HG03060 (cell line): ENCODE measurements at regions not wholly inside any gene's neighbourhood (a gene's known extent, or its start where the extent isn't known, plus 50 kb on each side); places are given as distances from the start of the nearest gene placed in this dataset.
"Not testable (repeated sequence)": the region's sequence is repeated elsewhere in the genome, so short reads cannot be mapped to it uniquely, and the experiment has no call there.

ENCODE experiments used
- ATAC-seq: cut with Tn5 transposase; IDR thresholded peaks from one replicate; pipeline ENCODE4 v1.9.1; 2021; ENCODE audit warnings: low read depth, moderate number of reproducible peaks; ENCODE audit not compliant: unreplicated experiment

GRCh38 chr2:201568217-201568820, 75.0 kb downstream of the TMEM237 start:
- ATAC-seq, result no peak

GRCh38 chr2:201559067-201559710, 84.1 kb downstream of the TMEM237 start:
- ATAC-seq, result no peak

GRCh38 chr2:201558665-201559064, 84.6 kb downstream of the TMEM237 start:
- ATAC-seq, result no peak

- no peak for ATAC-seq
Measured at GRCh38 chr2:201558232-201558631, 85.1 kb downstream of the TMEM237 start.

- no peak for ATAC-seq
Measured at GRCh38 chr2:201551901-201552300, 91.4 kb downstream of the TMEM237 start.

- ATAC-seq, result no peak
Measured at GRCh38 chr2:201546576-201546975, 95.0 kb downstream of the STRADB start.

- no peak for ATAC-seq
Measured at GRCh38 chr2:201542291-201542690, 90.8 kb downstream of the STRADB start.

GRCh38 chr2:201539271-201539670, 87.7 kb downstream of the STRADB start:
- not testable (repeated sequence) for ATAC-seq

- no peak for ATAC-seq
Measured at GRCh38 chr2:201538025-201538424, 86.5 kb downstream of the STRADB start.

- ATAC-seq, result no peak
Measured at GRCh38 chr2:201536754-201537153, 85.2 kb downstream of the STRADB start.

GRCh38 chr2:201536046-201536445, 84.5 kb downstream of the STRADB start:
- no peak for ATAC-seq

GRCh38 chr2:201532686-201533304, 81.3 kb downstream of the STRADB start:
- peak; percentile 96 for ATAC-seq
